SK-N-SH (cell line): ENCODE measurements at regions not wholly inside any gene's neighbourhood (a gene's known extent, or its start where the extent isn't known, plus 50 kb on each side); places are given as distances from the start of the nearest gene placed in this dataset.

ENCODE experiments used
- CTCF ChIA-PET: fragments of 300-600, 350-600 bp; formaldehyde crosslinking; extraction: SDS; loops from one replicate; lab custom pipeline; 2021; lab: Yijun Ruan, JAX
- POLR2A ChIA-PET: fragments of 350-600 bp; sonication (Branson Sonifier 250); formaldehyde crosslinking; extraction: SDS; loops from one replicate; lab custom pipeline; 2020; ENCODE audit warnings: antibody characterized with exemption, inconsistent platforms; lab: Yijun Ruan, JAX
- DNase-seq: peaks from one replicate; pipeline ENCODE4 v3.0.0; 2012
- H2AFZ ChIP-seq: fragments of 200-600 bp; sonication (generic); 2 replicates; pipeline ENCODE4 v1.8.1; 2016; ENCODE audit warnings: antibody characterized with exemption, mild to moderate bottlenecking, low read depth
- H3F3A ChIP-seq: fragments of 200-600 bp; sonication (generic); replicated peaks from 2 replicates; pipeline ENCODE3; 2016; ENCODE audit warnings: antibody characterized with exemption, mild to moderate bottlenecking; ENCODE audit not compliant: insufficient read depth
- H3K27ac ChIP-seq, 2 experiments: fragments of 200-500 bp in 1 of 2; fragments of 200-600 bp in 1 of 2; sonication (Bioruptor generic) in 1 of 2; sonication (generic), shearing (Covaris generic) in 1 of 2; 2 replicates each; pipeline versions ENCODE4 v1.5.1 to v1.6.1; 2014 to 2016; ENCODE audit warnings: low read depth in 2 of 2, inconsistent platforms in 1 of 2, low read length in 1 of 2, mild to moderate bottlenecking in 1 of 2, mixed read lengths in 1 of 2
- H3K27me3 ChIP-seq: fragments of 200-600 bp; sonication (generic), shearing (Covaris generic); 2 replicates; pipeline ENCODE4 v1.6.1; 2016; ENCODE audit warnings: mixed run types; ENCODE audit not compliant: insufficient read depth
- H3K36me3 ChIP-seq, 2 experiments: fragments of 200-500 bp in 1 of 2; fragments of 200-600 bp in 1 of 2; sonication (Bioruptor generic) in 1 of 2; sonication (generic) in 1 of 2; replicated peaks in 1 of 2; 2 replicates each; pipeline versions ENCODE3 to v1.5.1; 2014 to 2016; ENCODE audit warnings: low read length in 1 of 2, mild to moderate bottlenecking in 1 of 2; ENCODE audit not compliant: insufficient read depth in 2 of 2, control insufficient read depth in 1 of 2
- H3K4me1 ChIP-seq, 2 experiments: fragments of 200-500 bp in 1 of 2; fragments of 200-600 bp in 1 of 2; sonication (Bioruptor generic) in 1 of 2; sonication (generic), shearing (Covaris generic) in 1 of 2; 2 replicates each; pipeline versions ENCODE4 v1.5.1 to v1.6.1; 2014 to 2016; ENCODE audit warnings: low read depth in 1 of 2, low read length in 1 of 2, mixed run types in 1 of 2; ENCODE audit not compliant: insufficient read depth in 2 of 2, control insufficient read depth in 1 of 2
- H3K4me2 ChIP-seq: fragments of 200-600 bp; sonication (generic), shearing (Covaris generic); 2 replicates; pipeline ENCODE4 v1.6.1; 2017; ENCODE audit warnings: mixed run types
- H3K4me3 ChIP-seq, 2 experiments: fragments of 200-500 bp in 1 of 2; fragments of 200-600 bp in 1 of 2; sonication (Bioruptor generic) in 1 of 2; sonication (generic), shearing (Covaris generic) in 1 of 2; 2 replicates each; pipeline versions ENCODE4 v1.5.1 to v1.8.1; 2014 to 2016; ENCODE audit warnings: low read depth in 2 of 2, inconsistent platforms in 1 of 2, low read length in 1 of 2, mild to moderate bottlenecking in 1 of 2, mixed read lengths in 1 of 2, moderate library complexity in 1 of 2
- H3K79me2 ChIP-seq: fragments of 200-600 bp; sonication (generic); 2 replicates; pipeline ENCODE4 v1.8.1; 2017; ENCODE audit warnings: mild to moderate bottlenecking; ENCODE audit not compliant: insufficient read depth
- H3K9ac ChIP-seq: fragments of 200-600 bp; sonication (generic); 2 replicates; pipeline ENCODE4 v1.6.1; 2017; ENCODE audit warnings: mixed run types
- H3K9me2 ChIP-seq: fragments of 200-600 bp; sonication (generic); 2 replicates; pipeline ENCODE4 v1.6.1; 2017; ENCODE audit warnings: mixed run types
- H3K9me3 ChIP-seq: fragments of 200-600 bp; sonication (generic); 2 replicates; pipeline ENCODE4 v1.6.1; 2017; ENCODE audit warnings: mixed run types, mild to moderate bottlenecking, moderate library complexity
- H4K20me1 ChIP-seq: fragments of 200-600 bp; sonication (generic); 2 replicates; pipeline ENCODE4 v1.6.1; 2017; ENCODE audit warnings: mild to moderate bottlenecking, mixed run types; ENCODE audit not compliant: insufficient read depth
- GABPA ChIP-seq: IDR thresholded peaks from 2 replicates; pipeline ENCODE4 v1.4.0; 2012; ENCODE audit warnings: low read depth, mild to moderate bottlenecking
- GATA2 ChIP-seq: sonication (generic); formaldehyde crosslinking; IDR thresholded peaks from 2 replicates; pipeline ENCODE4 v1.5.0; 2020; ENCODE audit warnings: mild to moderate bottlenecking, missing genetic modification reagents
- JUND ChIP-seq: IDR thresholded peaks from 2 replicates; pipeline ENCODE4 v1.4.0; 2012
- REST ChIP-seq: IDR thresholded peaks from 2 replicates; pipeline ENCODE4 v1.6.1; 2012; ENCODE audit warnings: mild to moderate bottlenecking, low read depth, low read length, moderate library complexity
- RFX5 ChIP-seq: IDR thresholded peaks from 2 replicates; pipeline ENCODE4 v1.6.1; 2012; ENCODE audit warnings: mild to moderate bottlenecking, improper control_type of control experiment, low read length
- RXRA ChIP-seq: IDR thresholded peaks from 2 replicates; pipeline ENCODE4 v1.4.0; 2012; ENCODE audit warnings: low read depth, mild to moderate bottlenecking, borderline replicate concordance
- SMC3 ChIP-seq: IDR thresholded peaks from 2 replicates; pipeline ENCODE4 v1.6.1; 2012; ENCODE audit warnings: low read depth, low read length, improper control_type of control experiment
- TCF12 ChIP-seq: IDR thresholded peaks from 2 replicates; pipeline ENCODE4 v1.4.0; 2012
- YY1 ChIP-seq: IDR thresholded peaks from 2 replicates; pipeline ENCODE4 v1.4.0; 2012; ENCODE audit warnings: low read depth, mild to moderate bottlenecking
- ZBTB33 ChIP-seq: IDR thresholded peaks from 2 replicates; pipeline ENCODE4 v1.4.0; 2012; ENCODE audit warnings: low read depth, borderline replicate concordance
- TF ChIP-seq, protein P1 (sequence below): fragments of 150-350 bp; IDR thresholded peaks from 2 replicates; pipeline ENCODE4 v1.6.1; 2016; ENCODE audit warnings: mild to moderate bottlenecking, low read depth, low read length
- TF ChIP-seq, protein P2 (sequence below): IDR thresholded peaks from 2 replicates; pipeline ENCODE4; 2012

- no peaks in the 10 kb centered on the region for H3K36me3 ChIP-seq
- H3K9ac ChIP-seq: no peak overlapping the region
- no peaks in the 10 kb centered on the region for H3F3A ChIP-seq
- H3K9me3 ChIP-seq: no peaks in the 10 kb centered on the region
- H3K27me3 ChIP-seq: no peaks in the 10 kb centered on the region
- no peaks in the 10 kb centered on the region for H3K9me2 ChIP-seq
- H3K4me3 ChIP-seq: no peak overlapping the region
- H3K4me2 ChIP-seq: no peak overlapping the region
- TF ChIP-seq REST: no peak
- TF ChIP-seq GABPA: no peak
- no peak for TF ChIP-seq ZBTB33
- TF ChIP-seq GATA2: no peak
- no peak for TF ChIP-seq JUND
- no peak for TF ChIP-seq YY1
- no peak for TF ChIP-seq SMC3
- no peak for TF ChIP-seq TCF12
- TF ChIP-seq, protein P1, sequence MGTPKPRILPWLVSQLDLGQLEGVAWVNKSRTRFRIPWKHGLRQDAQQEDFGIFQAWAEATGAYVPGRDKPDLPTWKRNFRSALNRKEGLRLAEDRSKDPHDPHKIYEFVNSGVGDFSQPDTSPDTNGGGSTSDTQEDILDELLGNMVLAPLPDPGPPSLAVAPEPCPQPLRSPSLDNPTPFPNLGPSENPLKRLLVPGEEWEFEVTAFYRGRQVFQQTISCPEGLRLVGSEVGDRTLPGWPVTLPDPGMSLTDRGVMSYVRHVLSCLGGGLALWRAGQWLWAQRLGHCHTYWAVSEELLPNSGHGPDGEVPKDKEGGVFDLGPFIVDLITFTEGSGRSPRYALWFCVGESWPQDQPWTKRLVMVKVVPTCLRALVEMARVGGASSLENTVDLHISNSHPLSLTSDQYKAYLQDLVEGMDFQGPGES: no peak
- TF ChIP-seq RFX5: no peak
- TF ChIP-seq, protein P2, sequence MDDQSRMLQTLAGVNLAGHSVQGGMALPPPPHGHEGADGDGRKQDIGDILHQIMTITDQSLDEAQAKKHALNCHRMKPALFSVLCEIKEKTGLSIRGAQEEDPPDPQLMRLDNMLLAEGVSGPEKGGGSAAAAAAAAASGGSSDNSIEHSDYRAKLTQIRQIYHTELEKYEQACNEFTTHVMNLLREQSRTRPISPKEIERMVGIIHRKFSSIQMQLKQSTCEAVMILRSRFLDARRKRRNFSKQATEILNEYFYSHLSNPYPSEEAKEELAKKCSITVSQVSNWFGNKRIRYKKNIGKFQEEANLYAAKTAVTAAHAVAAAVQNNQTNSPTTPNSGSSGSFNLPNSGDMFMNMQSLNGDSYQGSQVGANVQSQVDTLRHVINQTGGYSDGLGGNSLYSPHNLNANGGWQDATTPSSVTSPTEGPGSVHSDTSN: no peak
- TF ChIP-seq RXRA: no peak
- no peak for DNase-seq
- no peaks in the 10 kb centered on the region; a peak in 1 of 4 replicates for H3K4me1 ChIP-seq
- no peaks in the 10 kb centered on the region for H3K79me2 ChIP-seq
- no peak overlapping the region for H3K27ac ChIP-seq
- no peak overlapping the region for H2AFZ ChIP-seq
- ChIA-PET CTCF (interaction anchor here (1.0 to 1.3 kb wide), 2 partner anchors 10 to 185 kb away, joined by 3 read pairs; no protein-coding TSS in a partner anchor), POLR2A (no interaction called here)
- H4K20me1 ChIP-seq: no peaks in the 10 kb centered on the region
Measured at GRCh38 chr6:91266156-91266555, 679.3 kb upstream of the MAP3K7 start.
